ENCODE measurements at regions not wholly inside any gene's neighbourhood (a gene's known extent, or its start where the extent isn't known, plus 50 kb on each side); places are given as distances from the start of the nearest gene placed in this dataset.

GRCh38 chr2:144683107-144683753 is 163.3 kb upstream of the ZEB2 start:
- Histone ChIP-seq H3K36me3 (ENCODE audit: control insufficient read depth in 1 of 2, insufficient read depth in 2 of 2, low read length in 2 of 2) (no peaks in the 10 kb centered on the region), H3K79me2 (ENCODE audit: insufficient read depth, low read length) (no peaks in the 10 kb centered on the region), H3K4me1 (ENCODE audit: control insufficient read depth in 1 of 2, insufficient read depth in 2 of 2, low read length in 2 of 2) (no peaks in the 10 kb centered on the region), H3K27me3 (ENCODE audit: insufficient read depth, low read length) (no peaks in the 10 kb centered on the region), H4K20me1 (ENCODE audit: insufficient read depth) (no peaks in the 10 kb centered on the region), H3K9me2 (ENCODE audit: insufficient read depth) (no peaks in the 10 kb centered on the region), H3K4me2 (ENCODE audit: low read length) (no peak overlapping the region), H2AFZ (ENCODE audit: low read depth, low read length, poor library complexity, severe bottlenecking) (no peak overlapping the region), H3K4me3 (replicated peaks in 1 of 2; ENCODE audit: low read depth in 1 of 2, low read length in 2 of 2) (no peak overlapping the region), H3K27ac (ENCODE audit: low read depth, low read length) (no peak overlapping the region), H3K9me3 (ENCODE audit: control insufficient read depth in 1 of 2, insufficient read depth in 1 of 2, low read depth in 1 of 2, low read length in 2 of 2) (no peaks in the 10 kb centered on the region), H3K9ac (ENCODE audit: low read length) (no peak overlapping the region)
- ChIA-PET POLR2A (no interaction called here), RAD21 (ENCODE audit: low non-redundant PET in 1 of 2, low total read pairs in 2 of 2, uncharacterized antibody in 2 of 2, unreplicated experiment in 2 of 2) (no interaction called here), CTCF (no interaction called here)
- no peak for ATAC-seq
- TF ChIP-seq, protein P1, sequence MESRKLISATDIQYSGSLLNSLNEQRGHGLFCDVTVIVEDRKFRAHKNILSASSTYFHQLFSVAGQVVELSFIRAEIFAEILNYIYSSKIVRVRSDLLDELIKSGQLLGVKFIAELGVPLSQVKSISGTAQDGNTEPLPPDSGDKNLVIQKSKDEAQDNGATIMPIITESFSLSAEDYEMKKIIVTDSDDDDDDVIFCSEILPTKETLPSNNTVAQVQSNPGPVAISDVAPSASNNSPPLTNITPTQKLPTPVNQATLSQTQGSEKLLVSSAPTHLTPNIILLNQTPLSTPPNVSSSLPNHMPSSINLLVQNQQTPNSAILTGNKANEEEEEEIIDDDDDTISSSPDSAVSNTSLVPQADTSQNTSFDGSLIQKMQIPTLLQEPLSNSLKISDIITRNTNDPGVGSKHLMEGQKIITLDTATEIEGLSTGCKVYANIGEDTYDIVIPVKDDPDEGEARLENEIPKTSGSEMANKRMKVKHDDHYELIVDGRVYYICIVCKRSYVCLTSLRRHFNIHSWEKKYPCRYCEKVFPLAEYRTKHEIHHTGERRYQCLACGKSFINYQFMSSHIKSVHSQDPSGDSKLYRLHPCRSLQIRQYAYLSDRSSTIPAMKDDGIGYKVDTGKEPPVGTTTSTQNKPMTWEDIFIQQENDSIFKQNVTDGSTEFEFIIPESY (IDR thresholded peaks at IDR 0.05; ENCODE audit: extremely low read depth, insufficient replicate concordance, low read length): no peak
- TF ChIP-seq EZH2 (IDR thresholded peaks at IDR 0.05) (no peak), SP1 (IDR thresholded peaks at IDR 0.05; ENCODE audit: low read depth) (no peak), MAX (IDR thresholded peaks at IDR 0.05) (no peak), REST (IDR thresholded peaks at IDR 0.05; ENCODE audit: low read depth) (no peak), SRF (IDR thresholded peaks at IDR 0.05; ENCODE audit: low read depth) (no peak), FOSL1 (IDR thresholded peaks at IDR 0.05; ENCODE audit: low read depth) (no peak), JUND (IDR thresholded peaks at IDR 0.05) (no peak), POLR2A (IDR thresholded peaks at IDR 0.05; ENCODE audit: borderline replicate concordance, extremely low read depth, insufficient read depth, insufficient read length) (no peak), ZFX (IDR thresholded peaks at IDR 0.05) (no peak)
- TF ChIP-seq, protein P2, sequence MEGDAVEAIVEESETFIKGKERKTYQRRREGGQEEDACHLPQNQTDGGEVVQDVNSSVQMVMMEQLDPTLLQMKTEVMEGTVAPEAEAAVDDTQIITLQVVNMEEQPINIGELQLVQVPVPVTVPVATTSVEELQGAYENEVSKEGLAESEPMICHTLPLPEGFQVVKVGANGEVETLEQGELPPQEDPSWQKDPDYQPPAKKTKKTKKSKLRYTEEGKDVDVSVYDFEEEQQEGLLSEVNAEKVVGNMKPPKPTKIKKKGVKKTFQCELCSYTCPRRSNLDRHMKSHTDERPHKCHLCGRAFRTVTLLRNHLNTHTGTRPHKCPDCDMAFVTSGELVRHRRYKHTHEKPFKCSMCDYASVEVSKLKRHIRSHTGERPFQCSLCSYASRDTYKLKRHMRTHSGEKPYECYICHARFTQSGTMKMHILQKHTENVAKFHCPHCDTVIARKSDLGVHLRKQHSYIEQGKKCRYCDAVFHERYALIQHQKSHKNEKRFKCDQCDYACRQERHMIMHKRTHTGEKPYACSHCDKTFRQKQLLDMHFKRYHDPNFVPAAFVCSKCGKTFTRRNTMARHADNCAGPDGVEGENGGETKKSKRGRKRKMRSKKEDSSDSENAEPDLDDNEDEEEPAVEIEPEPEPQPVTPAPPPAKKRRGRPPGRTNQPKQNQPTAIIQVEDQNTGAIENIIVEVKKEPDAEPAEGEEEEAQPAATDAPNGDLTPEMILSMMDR (IDR thresholded peaks at IDR 0.05 in 2 of 3, conservative IDR thresholded peaks at IDR 0.05 in 1 of 3; ENCODE audit: borderline replicate concordance in 1 of 3, insufficient read depth in 1 of 3, low read depth in 2 of 3, low read length in 2 of 3): no peak
- no TSS peak for BruUV-seq (replicated peaks)
- intact Hi-C loops (cut with micrococcal nuclease): no loop called here
- no peak for DNase-seq (ENCODE audit: low read depth, low spot score)
